NT2/D1 (cell line): ENCODE measurements at regions not wholly inside any gene's neighbourhood (a gene's known extent, or its start where the extent isn't known, plus 50 kb on each side); places are given as distances from the start of the nearest gene placed in this dataset.

Source experiments
- SUZ12 ChIP-seq: IDR thresholded peaks from 2 replicates; pipeline ENCODE4 v1.6.1; 2011; ENCODE audit not compliant: insufficient read length, insufficient read depth; ENCODE audit errors: extremely low read depth
- YY1 ChIP-seq: IDR thresholded peaks from 2 replicates; pipeline ENCODE4 v1.6.1; 2011; ENCODE audit not compliant: insufficient read length, insufficient read depth
- ZNF274 ChIP-seq: IDR thresholded peaks from 2 replicates; pipeline ENCODE4 v1.6.1; 2011; ENCODE audit warnings: mild to moderate bottlenecking, low read depth, low read length

DNA sequence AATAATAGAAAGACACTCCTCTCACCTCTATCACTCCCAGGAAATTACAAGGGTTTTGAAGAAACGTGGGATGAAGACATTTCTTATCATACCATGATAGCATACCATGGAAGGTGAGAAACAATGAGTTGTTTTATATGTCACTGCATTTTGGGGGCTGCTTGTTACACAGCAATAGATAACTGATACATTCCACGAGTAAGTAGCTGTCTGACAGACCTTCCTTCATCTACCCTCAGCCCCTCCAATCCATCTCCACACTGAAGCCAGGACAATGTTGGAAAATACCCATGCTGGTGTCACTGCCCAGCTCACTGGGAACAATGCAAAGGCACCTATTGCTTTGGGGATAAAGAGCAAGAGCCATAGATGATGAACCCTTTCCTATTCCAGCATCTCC, 68.9 kb upstream of the USP29 start:
- TF ChIP-seq YY1 = no peak
- no peak for TF ChIP-seq SUZ12
- no peak for TF ChIP-seq ZNF274
